OCI-LY7 (cell line): ENCODE measurements at regions not wholly inside any gene's neighbourhood (a gene's known extent, or its start where the extent isn't known, plus 50 kb on each side); places are given as distances from the start of the nearest gene placed in this dataset.

Experiments
- BruUV-seq: library from RNA; stranded (reverse); fragments of 400-500 nt; replicated peaks from 2 replicates; lab custom pipeline; 2021; lab: Mats Ljungman, UMichigan
- CTCF ChIA-PET: fragments of 300-600 bp; sonication (Branson Sonifier 250); formaldehyde crosslinking; loops from one replicate; lab custom pipeline; 2022; ENCODE audit warnings: antibody characterized with exemption; ENCODE audit not compliant: unreplicated experiment; lab: Charles Lee
- POLR2A ChIA-PET: fragments of 300-600 bp; sonication (Branson Sonifier 250); formaldehyde crosslinking; loops from one replicate; lab custom pipeline; 2022; ENCODE audit warnings: antibody characterized with exemption; lab: Charles Lee
- DNase-seq: peaks from one replicate; pipeline ENCODE4 v3.0.0-alpha.2; 2015; ENCODE audit warnings: low spot score
- H2AFZ ChIP-seq: fragments of 200-600 bp; sonication (generic), shearing (Covaris generic); 2 replicates; pipeline ENCODE4 v1.6.1; 2014; ENCODE audit warnings: mild to moderate bottlenecking, antibody characterized with exemption, low read length, moderate library complexity
- H3K27ac ChIP-seq: fragments of 200-600 bp; sonication (generic); 2 replicates; pipeline ENCODE4 v1.5.1; 2014; ENCODE audit warnings: mixed run types, low read depth, mild to moderate bottlenecking, moderate library complexity, low read length, inconsistent platforms; ENCODE audit not compliant: poor library complexity, severe bottlenecking
- H3K36me3 ChIP-seq: fragments of 200-600 bp; sonication (generic); 2 replicates; pipeline ENCODE4 v1.6.1; 2014; ENCODE audit warnings: mild to moderate bottlenecking, antibody characterized with exemption, low read length, moderate library complexity, mixed read lengths; ENCODE audit not compliant: insufficient read depth
- H3K4me1 ChIP-seq: fragments of 200-600 bp; sonication (generic); 2 replicates; pipeline ENCODE4 v1.5.1; 2014; ENCODE audit warnings: mild to moderate bottlenecking, low read length; ENCODE audit not compliant: insufficient read depth, poor library complexity, severe bottlenecking
- H3K4me2 ChIP-seq: fragments of 200-600 bp; sonication (generic); 2 replicates; pipeline ENCODE4 v1.6.1; 2014; ENCODE audit warnings: mild to moderate bottlenecking, low read length
- H3K4me3 ChIP-seq: fragments of 200-600 bp; sonication (generic); 2 replicates; pipeline ENCODE4 v1.5.1; 2014; ENCODE audit warnings: mild to moderate bottlenecking, low read depth, low read length; ENCODE audit not compliant: poor library complexity, severe bottlenecking
- H3K79me2 ChIP-seq: fragments of 200-600 bp; sonication (generic); 2 replicates; pipeline ENCODE4 v1.6.1; 2016; ENCODE audit warnings: low read depth, mild to moderate bottlenecking, low read length, moderate library complexity, mixed read lengths; ENCODE audit not compliant: insufficient read depth
- H3K9me2 ChIP-seq: fragments of 200-600 bp; sonication (generic); 2 replicates; pipeline ENCODE4 v1.6.1; 2016; ENCODE audit warnings: mild to moderate bottlenecking, low read length, mixed read lengths; ENCODE audit not compliant: insufficient read depth
- H3K9me3 ChIP-seq: fragments of 200-600 bp; sonication (generic); 2 replicates; pipeline ENCODE4 v1.6.1; 2014; ENCODE audit warnings: mild to moderate bottlenecking, mixed run types, low read length, mixed read lengths
- H4K20me1 ChIP-seq: fragments of 200-600 bp; sonication (generic); 2 replicates; pipeline ENCODE4 v1.6.1; 2014; ENCODE audit warnings: mild to moderate bottlenecking, antibody characterized with exemption, low read length, moderate library complexity, mixed read lengths; ENCODE audit not compliant: insufficient read depth
- CTCF ChIP-seq: fragments of 200-600 bp; sonication (generic); conservative IDR thresholded peaks from 2 replicates; pipeline ENCODE4 v1.5.1; 2014; ENCODE audit warnings: mild to moderate bottlenecking, antibody characterized with exemption, low read length, moderate library complexity, mixed read lengths
- EZH2phosphoT487 ChIP-seq: fragments of 200-600 bp; sonication (generic); IDR thresholded peaks from 2 replicates; pipeline ENCODE4 v1.6.1; 2018; ENCODE audit warnings: low read depth, borderline replicate concordance, mild to moderate bottlenecking, mixed run types, antibody characterized with exemption, low read length, moderate library complexity, mixed read lengths
- intact Hi-C: fragments of 100-400 bp; cut with micrococcal nuclease; formaldehyde crosslinking; loops from one replicate; pipeline ENCODE4 v1.10.0; 2022; ENCODE audit not compliant: unreplicated experiment

GRCh38 chr1:234529950-234530237 is 50.9 kb upstream of the TARBP1 start:
- peaks cover 28% of the 10 kb centered on the region for H3K4me1 ChIP-seq
- BruUV-seq, result no TSS peak
- DNase-seq, result no peak
- TF ChIP-seq CTCF (no peak), EZH2phosphoT487 (no peak)
- no peak overlapping the region for H3K27ac ChIP-seq
- H3K79me2 ChIP-seq, result no peaks in the 10 kb centered on the region
- H3K36me3 ChIP-seq, result no peaks in the 10 kb centered on the region
- H3K9me3 ChIP-seq, result no peaks in the 10 kb centered on the region
- H3K4me3 ChIP-seq, result no peak overlapping the region
- H3K9me2 ChIP-seq, result no peaks in the 10 kb centered on the region
- ChIA-PET POLR2A (interaction anchor here (0.6 to 3.3 kb wide), 12 partner anchors 9 to 1312 kb away, joined by 3 to 17 read pairs (median 4); no protein-coding TSS in a partner anchor), CTCF (interaction anchor here (1.4 kb wide), 1 partner anchor 20 kb away, joined by 4 read pairs; no protein-coding TSS in a partner anchor)
- intact Hi-C loops, result no loop called here
- no peak overlapping the region for H2AFZ ChIP-seq
- H3K4me2 ChIP-seq, result no peak overlapping the region
- no peaks in the 10 kb centered on the region for H4K20me1 ChIP-seq

- H4K20me1 ChIP-seq, result no peaks in the 10 kb centered on the region
- H3K9me2 ChIP-seq, result no peaks in the 10 kb centered on the region
- TF ChIP-seq CTCF (no peak), EZH2phosphoT487 (no peak)
- POLR2A ChIA-PET, result interaction anchor here (0.6 to 3.3 kb wide), 19 partner anchors 8 to 1312 kb away, joined by 3 to 17 read pairs (median 4); no protein-coding TSS in a partner anchor
- BruUV-seq, result no TSS peak
- H2AFZ ChIP-seq, result no peak overlapping the region
- no peaks in the 10 kb centered on the region for H3K36me3 ChIP-seq
- H3K4me3 ChIP-seq, result no peak overlapping the region
- H3K27ac ChIP-seq, result no peak overlapping the region
- intact Hi-C loops, result no loop called here
- H3K79me2 ChIP-seq, result no peaks in the 10 kb centered on the region
- H3K9me3 ChIP-seq, result no peaks in the 10 kb centered on the region
- no peak overlapping the region for H3K4me2 ChIP-seq
- DNase-seq, result no peak
- CTCF ChIA-PET, result interaction anchor here (0.6 to 1.4 kb wide), 2 partner anchors 20 to 41 kb away, joined by 3 to 4 read pairs; no protein-coding TSS in a partner anchor
- peaks cover 34% of the 10 kb centered on the region for H3K4me1 ChIP-seq
These were observed 50.3 kb upstream of the TARBP1 start for GRCh38 chr1:234529095-234529949.
